Trophoblast cell (in vitro differentiated cells and primary cell): ENCODE measurements at regions not wholly inside any gene's neighbourhood (a gene's known extent, or its start where the extent isn't known, plus 50 kb on each side); places are given as distances from the start of the nearest gene placed in this dataset.

ENCODE experiments used
- DNase-seq, 2 donors: peaks; one replicate each; pipeline ENCODE4 v3.0.0-alpha.2; 2016
- H2AFZ ChIP-seq: 2 replicates; pipeline ENCODE4 v1.6.1; 2013; ENCODE audit warnings: low read length, moderate library complexity, mild to moderate bottlenecking; ENCODE audit not compliant: insufficient read depth, poor library complexity
- H2AK5ac ChIP-seq: 2 replicates; pipeline ENCODE4 v1.6.1; 2013; ENCODE audit warnings: mild to moderate bottlenecking, low read length
- H2BK120ac ChIP-seq: 2 replicates; pipeline ENCODE4 v1.6.1; 2013; ENCODE audit warnings: low read length, mild to moderate bottlenecking, moderate library complexity; ENCODE audit not compliant: insufficient read depth, poor library complexity
- H2BK12ac ChIP-seq: 2 replicates; pipeline ENCODE4 v1.6.1; 2013; ENCODE audit warnings: mild to moderate bottlenecking, low read length, moderate library complexity
- H2BK5ac ChIP-seq: 2 replicates; pipeline ENCODE4 v1.6.1; 2013; ENCODE audit warnings: low read length, low read depth, moderate library complexity, mild to moderate bottlenecking; ENCODE audit not compliant: poor library complexity
- H3K14ac ChIP-seq: 2 replicates; pipeline ENCODE4 v1.6.1; 2013; ENCODE audit warnings: mild to moderate bottlenecking, low read length
- H3K18ac ChIP-seq: 2 replicates; pipeline ENCODE4 v1.6.1; 2013; ENCODE audit warnings: mild to moderate bottlenecking, low read length
- H3K23ac ChIP-seq: 2 replicates; pipeline ENCODE4 v1.6.1; 2013; ENCODE audit warnings: low read length
- H3K27ac ChIP-seq: 2 replicates; pipeline ENCODE4 v1.5.1; 2013; ENCODE audit warnings: low read depth, mild to moderate bottlenecking, inconsistent platforms, low read length, moderate library complexity
- H3K27me3 ChIP-seq: 2 replicates; pipeline ENCODE4 v1.6.1; 2013; ENCODE audit warnings: inconsistent platforms, mild to moderate bottlenecking, low read length, moderate library complexity; ENCODE audit not compliant: insufficient read depth
- H3K36me3 ChIP-seq, 2 experiments: 1 replicate in 1 of 2; 2 replicates in 1 of 2; pipeline ENCODE4 v1.6.1; 2013; ENCODE audit warnings: low read length in 2 of 2, mild to moderate bottlenecking in 2 of 2, moderate library complexity in 1 of 2; ENCODE audit not compliant: insufficient read depth in 2 of 2, control insufficient read depth in 1 of 2
- H3K4ac ChIP-seq: 2 replicates; pipeline ENCODE4 v1.6.1; 2013; ENCODE audit warnings: low read depth, mild to moderate bottlenecking, low read length, moderate library complexity
- H3K4me1 ChIP-seq, 2 experiments: 1 replicate in 1 of 2; 2 replicates in 1 of 2; pipeline ENCODE4 v1.6.1; 2013; ENCODE audit warnings: low read length in 2 of 2, mild to moderate bottlenecking in 2 of 2, moderate library complexity in 1 of 2; ENCODE audit not compliant: insufficient read depth in 2 of 2, control insufficient read depth in 1 of 2
- H3K4me2 ChIP-seq: 2 replicates; pipeline ENCODE4 v1.6.1; 2013; ENCODE audit warnings: inconsistent platforms, mild to moderate bottlenecking, low read length, moderate library complexity
- H3K4me3 ChIP-seq: 2 replicates; pipeline ENCODE4 v1.5.1; 2013; ENCODE audit warnings: mild to moderate bottlenecking, low read depth, low read length, inconsistent platforms
- H3K79me1 ChIP-seq: one replicate; pipeline ENCODE4 v1.6.1; 2013; ENCODE audit warnings: low read length
- H3K79me2 ChIP-seq: 2 replicates; pipeline ENCODE4 v1.6.1; 2013; ENCODE audit warnings: low read length, mild to moderate bottlenecking; ENCODE audit not compliant: control insufficient read depth, insufficient read depth, poor library complexity
- H3K9ac ChIP-seq: 2 replicates; pipeline ENCODE4 v1.6.1; 2013; ENCODE audit warnings: mild to moderate bottlenecking, low read length
- H3K9me3 ChIP-seq: 2 replicates; pipeline ENCODE4 v1.6.1; 2013; ENCODE audit warnings: low read depth, mild to moderate bottlenecking, control low read depth, inconsistent platforms, low read length; ENCODE audit not compliant: insufficient read depth
- H4K12ac ChIP-seq: 2 replicates; pipeline ENCODE4 v1.6.1; 2013; ENCODE audit warnings: low read depth, mild to moderate bottlenecking, low read length, moderate library complexity
- H4K8ac ChIP-seq: 2 replicates; pipeline ENCODE4 v1.6.1; 2013; ENCODE audit warnings: low read depth, mild to moderate bottlenecking, low read length, moderate library complexity
- H4K91ac ChIP-seq: one replicate; pipeline ENCODE4 v1.6.1; 2013; ENCODE audit warnings: low read depth, mild to moderate bottlenecking, low read length, moderate library complexity
- WGBS: extraction: QIAGEN DNeasy Blood & Tissue Kit; methylation state at CpG from one replicate; pipeline ENCODE4 v1.1.7; 2013; ENCODE audit warnings: missing lambda C conversion rate; ENCODE audit not compliant: insufficient read length, insufficient coverage; ENCODE audit errors: extremely low coverage; 5-methylcytosine and 5-hydroxymethylcytosine counted together

DNA sequence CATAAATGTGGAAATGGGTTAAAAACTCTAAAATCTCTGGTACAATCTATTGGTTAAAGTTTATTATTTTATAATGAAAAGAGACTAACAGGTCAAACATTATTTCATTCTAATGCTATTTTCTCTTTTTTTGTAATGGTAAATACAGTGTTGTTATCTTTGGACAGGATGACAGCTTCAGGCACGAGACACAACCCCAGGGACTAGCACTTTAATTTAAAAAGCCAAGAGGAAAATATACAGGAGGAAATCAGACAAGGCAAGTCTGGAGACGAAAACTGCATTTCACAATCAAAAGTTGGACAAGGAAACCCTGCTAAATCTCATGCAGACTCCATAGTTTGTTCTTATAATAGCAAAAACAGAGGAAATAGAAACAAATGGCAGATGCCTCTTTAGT, 589.1 kb upstream of the CDH8 start:
- Histone ChIP-seq H3K79me1 (no peaks in the 10 kb centered on the region), H4K8ac (no peak overlapping the region), H3K27me3 (no peaks in the 10 kb centered on the region), H3K79me2 (no peaks in the 10 kb centered on the region), H3K9ac (no peak overlapping the region), H3K4ac (no peak overlapping the region), H4K12ac (no peak overlapping the region), H3K18ac (no peak overlapping the region), H3K4me1 (no peaks in the 10 kb centered on the region), H2AFZ (no peak overlapping the region), H2BK5ac (no peak overlapping the region), H3K4me2 (no peak overlapping the region), H3K4me3 (no peak overlapping the region), H3K27ac (no peak overlapping the region), H3K9me3 (no peaks in the 10 kb centered on the region), H2AK5ac (no peak overlapping the region), H4K91ac (no peak overlapping the region), H2BK12ac (no peak overlapping the region), H3K36me3 (no peaks in the 10 kb centered on the region), H2BK120ac (no peak overlapping the region), H3K14ac (no peak overlapping the region), H3K23ac (no peak overlapping the region)
- DNase-seq = no peak
- WGBS = no CpG with 5 or more reads among the region's 2 CpGs

DNA sequence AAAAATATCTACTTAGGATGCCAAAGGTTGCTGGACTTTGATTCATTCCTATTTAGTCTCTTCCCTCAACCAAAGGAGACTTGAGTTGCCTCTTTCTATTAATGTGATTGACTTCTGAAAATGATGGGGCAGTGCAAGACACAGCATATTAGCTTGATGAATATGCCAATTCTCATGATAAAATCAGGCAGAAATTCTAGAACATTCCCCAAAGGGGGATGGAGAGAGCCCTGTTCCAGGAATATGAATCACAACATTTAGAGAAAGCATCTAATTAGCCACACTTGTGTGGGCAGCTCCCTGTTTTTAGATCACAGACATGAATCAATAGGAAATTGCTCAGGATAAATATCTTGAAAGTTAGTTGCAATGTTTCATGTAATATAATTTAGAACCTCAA, 584.0 kb upstream of the CDH8 start:
- no peak overlapping the region for H4K91ac ChIP-seq
- no peak overlapping the region for H3K23ac ChIP-seq
- no peaks in the 10 kb centered on the region for H3K9me3 ChIP-seq
- no peaks in the 10 kb centered on the region for H3K4me1 ChIP-seq
- H2BK5ac ChIP-seq = no peak overlapping the region
- no peak overlapping the region for H3K4me2 ChIP-seq
- no peaks in the 10 kb centered on the region for H3K79me1 ChIP-seq
- H3K9ac ChIP-seq = no peak overlapping the region
- H3K4ac ChIP-seq = no peak overlapping the region
- H3K79me2 ChIP-seq = no peaks in the 10 kb centered on the region
- H3K18ac ChIP-seq = no peak overlapping the region
- H3K4me3 ChIP-seq = no peak overlapping the region
- H3K14ac ChIP-seq = no peak overlapping the region
- H4K8ac ChIP-seq = no peak overlapping the region
- no peak overlapping the region for H4K12ac ChIP-seq
- DNase-seq = no peak
- H2BK12ac ChIP-seq = no peak overlapping the region
- no peaks in the 10 kb centered on the region for H3K27me3 ChIP-seq
- no peak overlapping the region for H2AFZ ChIP-seq
- no peak overlapping the region for H2BK120ac ChIP-seq
- no peak overlapping the region for H2AK5ac ChIP-seq
- no peaks in the 10 kb centered on the region for H3K36me3 ChIP-seq
- no peak overlapping the region for H3K27ac ChIP-seq

DNA sequence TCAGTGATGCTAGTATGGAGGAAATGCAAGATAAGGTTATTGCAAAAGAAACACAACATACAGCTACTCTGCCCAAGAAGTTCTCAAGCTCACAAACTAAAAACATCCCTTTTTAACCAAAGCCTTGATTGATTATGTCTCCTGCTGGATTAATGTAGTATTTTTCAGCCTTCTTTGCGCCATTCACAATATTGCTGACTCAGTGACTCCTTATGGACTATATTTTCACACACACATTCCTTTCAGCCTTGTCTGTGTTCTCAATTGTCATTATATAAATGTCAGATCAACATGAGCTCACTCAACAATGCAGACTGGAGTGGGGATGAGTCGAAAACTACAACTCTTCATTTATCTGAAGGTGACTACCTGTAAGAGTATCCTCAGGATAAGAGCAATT, 579.3 kb upstream of the CDH8 start:
- Histone ChIP-seq H3K27ac (no peak overlapping the region), H3K36me3 (no peaks in the 10 kb centered on the region), H3K23ac (no peak overlapping the region), H3K4me2 (no peak overlapping the region), H3K79me1 (no peaks in the 10 kb centered on the region), H2BK12ac (no peak overlapping the region), H4K91ac (no peak overlapping the region), H3K4me1 (no peaks in the 10 kb centered on the region), H2BK120ac (no peak overlapping the region), H3K18ac (no peak overlapping the region), H3K4me3 (no peak overlapping the region), H2AK5ac (no peak overlapping the region), H3K27me3 (no peaks in the 10 kb centered on the region), H2BK5ac (no peak overlapping the region), H3K4ac (no peak overlapping the region), H3K79me2 (no peaks in the 10 kb centered on the region), H4K12ac (no peak overlapping the region), H2AFZ (no peak overlapping the region), H3K14ac (no peak overlapping the region), H3K9me3 (no peaks in the 10 kb centered on the region), H3K9ac (no peak overlapping the region), H4K8ac (no peak overlapping the region)
- WGBS = no CpG with 5 or more reads among the region's 2 CpGs
- DNase-seq = no peak

DNA sequence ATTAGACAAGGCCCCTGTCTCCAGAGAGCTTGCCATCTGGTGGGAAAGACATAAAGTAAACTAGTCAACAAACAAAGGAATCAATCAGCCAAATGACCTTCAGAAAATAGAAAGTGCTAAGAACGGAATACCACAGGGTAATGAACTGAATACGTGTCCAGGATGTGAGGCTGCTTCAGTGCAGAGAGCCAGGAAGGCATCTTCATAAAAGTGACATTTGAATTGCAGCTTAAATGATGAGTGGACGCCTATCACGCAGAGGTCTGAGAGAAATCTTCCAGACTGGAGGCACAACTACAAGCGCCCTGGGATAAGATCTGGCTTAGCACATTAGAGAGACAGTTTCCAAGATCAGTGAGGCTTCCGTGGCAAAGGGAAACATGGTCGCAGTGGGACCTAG, 574.1 kb upstream of the CDH8 start:
- Histone ChIP-seq H2BK5ac (no peak overlapping the region), H3K79me2 (no peaks in the 10 kb centered on the region), H4K12ac (no peak overlapping the region), H3K9ac (no peak overlapping the region), H2AFZ (no peak overlapping the region), H2AK5ac (no peak overlapping the region), H3K36me3 (no peaks in the 10 kb centered on the region), H2BK120ac (no peak overlapping the region), H4K8ac (no peak overlapping the region), H3K14ac (no peak overlapping the region), H3K27ac (no peak overlapping the region), H3K18ac (no peak overlapping the region), H4K91ac (no peak overlapping the region), H3K4me3 (no peak overlapping the region), H3K27me3 (no peaks in the 10 kb centered on the region), H3K9me3 (no peaks in the 10 kb centered on the region), H3K4ac (no peak overlapping the region), H2BK12ac (no peak overlapping the region), H3K4me1 (no peaks in the 10 kb centered on the region), H3K4me2 (no peak overlapping the region), H3K79me1 (no peaks in the 10 kb centered on the region), H3K23ac (no peak overlapping the region)
- DNase-seq = no peak
- no CpG with 5 or more reads among the region's 7 CpGs for WGBS

DNA sequence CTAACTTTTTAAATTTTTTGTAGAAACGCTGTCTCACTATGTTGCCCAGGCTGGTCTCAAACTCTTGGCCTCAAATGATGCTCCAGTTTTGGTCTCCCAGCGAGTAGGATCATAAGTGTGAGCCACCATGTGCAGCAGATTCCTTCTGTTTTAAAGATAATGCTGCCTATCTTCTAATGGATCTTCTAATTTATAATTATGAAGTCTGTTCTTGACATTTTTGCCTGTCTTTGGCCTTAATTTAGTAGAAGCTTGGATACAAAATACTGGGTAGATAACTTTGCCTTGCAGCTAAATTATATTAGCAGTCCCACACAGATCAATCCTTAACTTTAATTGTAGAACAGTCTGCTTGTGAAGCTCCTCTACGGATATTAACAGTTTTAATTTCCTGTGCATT, 566.6 kb upstream of the CDH8 start:
- no peak for DNase-seq
- Histone ChIP-seq H2AK5ac (no peak overlapping the region), H4K12ac (no peak overlapping the region), H3K27ac (no peak overlapping the region), H2BK5ac (no peak overlapping the region), H3K4me3 (no peak overlapping the region), H3K79me2 (peaks cover 2% of the 10 kb centered on the region), H2BK12ac (no peak overlapping the region), H2BK120ac (no peak overlapping the region), H3K36me3 (no peaks in the 10 kb centered on the region), H3K18ac (no peak overlapping the region), H4K91ac (no peak overlapping the region), H3K4me1 (no peaks in the 10 kb centered on the region), H2AFZ (no peak overlapping the region), H3K23ac (no peak overlapping the region), H3K9me3 (no peaks in the 10 kb centered on the region), H3K14ac (no peak overlapping the region), H4K8ac (no peak overlapping the region), H3K4ac (no peak overlapping the region), H3K27me3 (no peaks in the 10 kb centered on the region), H3K9ac (no peak overlapping the region), H3K79me1 (no peaks in the 10 kb centered on the region), H3K4me2 (no peak overlapping the region)
- no CpG with 5 or more reads among the region's 3 CpGs for WGBS
